ENCODE measurements at regions not wholly inside any gene's neighbourhood (a gene's known extent, or its start where the extent isn't known, plus 50 kb on each side); places are given as distances from the start of the nearest gene placed in this dataset.
A peak's percentile ranks its signal among the peaks of the same experiment; 100 is the strongest.

DNA sequence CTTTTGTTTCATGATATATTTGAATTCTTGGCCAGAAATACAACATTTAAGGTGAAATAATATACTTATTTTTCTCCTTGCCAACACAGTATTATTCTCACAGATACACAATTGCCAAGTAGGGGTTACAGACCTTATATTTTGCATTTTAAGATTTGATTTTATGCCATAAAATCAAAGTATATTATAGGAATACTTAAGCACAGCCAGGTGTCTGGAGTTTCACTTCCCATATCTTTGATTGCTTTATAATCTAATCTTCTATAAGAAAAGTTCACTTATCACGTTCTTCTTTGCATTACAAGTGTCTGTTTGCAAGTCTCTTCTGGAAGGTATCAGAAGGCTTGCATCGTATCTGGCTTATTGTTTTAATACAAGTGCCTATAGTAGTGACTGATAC lies 327.7 kb upstream of the MANEA start:
- TF ChIP-seq, protein P1, sequence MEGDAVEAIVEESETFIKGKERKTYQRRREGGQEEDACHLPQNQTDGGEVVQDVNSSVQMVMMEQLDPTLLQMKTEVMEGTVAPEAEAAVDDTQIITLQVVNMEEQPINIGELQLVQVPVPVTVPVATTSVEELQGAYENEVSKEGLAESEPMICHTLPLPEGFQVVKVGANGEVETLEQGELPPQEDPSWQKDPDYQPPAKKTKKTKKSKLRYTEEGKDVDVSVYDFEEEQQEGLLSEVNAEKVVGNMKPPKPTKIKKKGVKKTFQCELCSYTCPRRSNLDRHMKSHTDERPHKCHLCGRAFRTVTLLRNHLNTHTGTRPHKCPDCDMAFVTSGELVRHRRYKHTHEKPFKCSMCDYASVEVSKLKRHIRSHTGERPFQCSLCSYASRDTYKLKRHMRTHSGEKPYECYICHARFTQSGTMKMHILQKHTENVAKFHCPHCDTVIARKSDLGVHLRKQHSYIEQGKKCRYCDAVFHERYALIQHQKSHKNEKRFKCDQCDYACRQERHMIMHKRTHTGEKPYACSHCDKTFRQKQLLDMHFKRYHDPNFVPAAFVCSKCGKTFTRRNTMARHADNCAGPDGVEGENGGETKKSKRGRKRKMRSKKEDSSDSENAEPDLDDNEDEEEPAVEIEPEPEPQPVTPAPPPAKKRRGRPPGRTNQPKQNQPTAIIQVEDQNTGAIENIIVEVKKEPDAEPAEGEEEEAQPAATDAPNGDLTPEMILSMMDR (IDR thresholded peaks at IDR 0.05; ENCODE audit: insufficient read depth, missing control alignments): no peak
- no peak for FAIRE-seq
- DNase-seq (ENCODE audit: insufficient read length, low spot score): no peak

DNA sequence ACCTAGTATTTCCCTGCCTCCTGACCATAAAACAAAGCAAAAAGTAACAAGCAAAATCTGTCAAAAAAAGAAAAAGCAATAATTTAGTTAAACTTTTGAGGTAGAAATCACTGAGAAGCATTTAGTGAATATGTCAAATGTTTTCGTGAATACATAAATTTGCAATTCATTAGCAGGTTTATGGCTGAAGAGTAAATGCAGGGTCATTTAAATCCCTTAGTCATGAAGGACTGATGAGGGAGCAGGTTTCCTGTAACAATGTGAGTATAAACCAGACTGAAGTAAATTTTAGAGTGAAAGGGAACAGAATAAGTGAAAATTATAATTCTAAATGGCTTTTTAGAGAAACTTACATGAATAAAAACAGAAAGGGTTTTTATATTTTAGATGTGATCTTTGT lies 313.5 kb upstream of the MANEA start:
- TF ChIP-seq, protein P1 (IDR thresholded peaks at IDR 0.05; ENCODE audit: insufficient read depth, missing control alignments): no peak
- DNase-seq (ENCODE audit: insufficient read length, low spot score): no peak
- FAIRE-seq: no peak

DNA sequence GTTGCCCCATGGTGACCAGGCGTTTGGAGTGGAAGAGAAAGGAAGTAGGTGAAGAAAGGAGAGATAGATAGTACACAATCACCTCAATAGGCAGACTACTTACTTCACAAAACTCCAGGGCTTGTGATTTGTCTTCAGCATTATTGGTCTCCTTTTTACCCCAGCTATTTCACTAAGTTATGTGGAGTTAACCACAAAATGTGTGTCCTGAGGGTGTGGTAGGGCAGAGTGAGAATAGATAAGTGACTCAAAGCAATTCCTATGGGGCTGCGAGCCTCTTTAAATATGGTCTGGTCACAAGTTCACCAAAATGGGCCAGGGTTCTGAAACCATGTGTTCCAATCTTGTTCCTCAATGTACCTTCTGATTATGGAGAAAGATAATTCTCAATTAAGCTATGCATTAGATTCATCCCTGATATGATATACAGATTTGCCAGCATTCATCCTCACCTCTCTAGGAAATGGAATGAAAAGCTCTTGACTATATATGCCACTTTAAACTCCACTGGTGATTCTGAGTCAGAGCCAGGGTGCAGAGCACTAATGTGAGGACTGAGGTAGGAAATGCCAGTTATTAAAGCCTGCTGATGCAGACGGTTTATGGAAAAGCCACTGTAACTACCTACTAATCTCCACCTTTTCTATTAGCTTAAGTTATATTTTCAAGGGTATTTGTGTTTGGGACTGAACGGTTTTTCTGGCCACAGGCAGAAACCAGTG lies 310.6 kb upstream of the MANEA start:
- TF ChIP-seq, protein P1 (IDR thresholded peaks at IDR 0.05; ENCODE audit: insufficient read depth, missing control alignments): no peak
- no peak for DNase-seq (ENCODE audit: insufficient read length, low spot score)
- no peak for FAIRE-seq

DNA sequence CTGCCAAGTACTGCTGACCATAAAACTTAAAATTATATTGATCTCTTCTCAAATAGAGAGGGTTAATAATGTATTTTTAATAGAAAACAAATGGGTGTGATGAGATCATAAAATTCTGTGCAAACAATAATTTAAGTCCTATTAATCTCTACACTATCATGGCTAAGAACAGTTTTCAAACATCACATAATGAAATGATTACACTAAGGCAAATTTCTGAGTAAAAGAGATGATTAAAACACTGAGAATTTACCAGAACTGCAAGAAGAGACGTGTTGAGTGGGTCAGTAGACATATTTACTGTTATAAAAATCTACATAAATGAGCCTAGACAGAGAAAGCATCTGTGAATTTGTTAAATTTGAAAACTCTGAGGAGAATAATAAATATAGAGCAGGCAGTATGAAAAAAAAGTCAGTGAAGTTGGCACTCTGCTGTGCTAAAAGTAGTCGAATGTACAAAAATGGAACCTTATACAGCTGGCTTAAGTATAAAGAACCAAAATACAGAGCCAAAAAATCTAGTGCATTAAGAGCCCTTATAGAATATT lies 302.6 kb upstream of the MANEA start:
- TF ChIP-seq, protein P1 (IDR thresholded peaks at IDR 0.05; ENCODE audit: insufficient read depth, missing control alignments): no peak
- no peak for FAIRE-seq

DNA sequence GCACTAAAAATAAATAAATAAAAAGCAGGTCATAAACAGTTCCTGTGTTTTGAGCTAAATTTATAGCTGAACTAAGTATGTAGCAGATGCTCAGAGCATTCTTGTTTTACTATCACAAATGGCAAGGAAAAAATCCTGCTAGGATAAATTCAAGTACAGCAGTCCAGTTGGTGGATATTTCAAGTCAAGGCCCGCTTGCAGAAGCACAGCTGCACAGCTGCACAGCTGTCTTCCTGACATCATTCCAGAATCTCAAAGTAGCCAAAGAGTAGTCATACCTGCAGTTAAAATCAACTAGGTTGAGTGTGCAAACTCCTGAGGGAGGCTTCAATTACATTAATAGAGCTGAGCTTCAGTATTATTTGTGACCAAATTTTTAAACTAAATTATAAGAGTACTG lies 297.7 kb upstream of the MANEA start:
- DNase-seq (ENCODE audit: insufficient read length, low spot score) (no peak), FAIRE-seq (no peak)
- TF ChIP-seq, protein P1 (IDR thresholded peaks at IDR 0.05; ENCODE audit: insufficient read depth, missing control alignments): no peak

More for the DNA sequence above, 302.6 kb upstream of the MANEA start:
- DNase-seq (ENCODE audit: insufficient read length, low spot score): no peak

DNA sequence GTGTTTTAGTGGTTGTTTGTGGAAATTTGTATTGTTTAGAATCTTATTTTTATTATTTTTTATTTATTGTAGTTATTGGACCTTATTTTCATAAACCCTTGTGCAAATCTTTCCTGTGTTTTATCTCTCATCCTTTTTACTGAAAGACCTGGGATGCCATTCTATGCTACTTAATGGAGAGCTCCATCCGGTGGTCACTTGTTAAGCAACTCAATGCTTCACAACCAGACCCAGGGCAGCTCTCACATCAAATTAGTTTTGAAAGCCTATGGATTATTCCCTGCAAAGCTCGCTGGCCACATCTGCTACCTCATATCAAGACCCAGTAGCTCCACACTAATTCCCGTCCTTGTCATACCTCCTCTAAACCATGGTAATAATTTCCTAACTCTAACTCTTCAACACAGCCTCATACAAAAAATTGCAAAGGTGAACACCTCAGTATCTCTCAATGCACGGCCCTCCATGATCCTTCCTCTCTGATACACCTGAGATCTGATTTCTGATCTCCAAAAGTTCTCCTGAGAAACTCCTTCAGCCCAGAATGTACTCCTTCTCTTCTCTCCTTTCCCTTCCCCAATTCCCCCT lies 296.6 kb upstream of the MANEA start:
- FAIRE-seq: no peak
- TF ChIP-seq, protein P1 (IDR thresholded peaks at IDR 0.05; ENCODE audit: insufficient read depth, missing control alignments): peak; percentile 72
- DNase-seq (ENCODE audit: insufficient read length, low spot score): no peak

DNA sequence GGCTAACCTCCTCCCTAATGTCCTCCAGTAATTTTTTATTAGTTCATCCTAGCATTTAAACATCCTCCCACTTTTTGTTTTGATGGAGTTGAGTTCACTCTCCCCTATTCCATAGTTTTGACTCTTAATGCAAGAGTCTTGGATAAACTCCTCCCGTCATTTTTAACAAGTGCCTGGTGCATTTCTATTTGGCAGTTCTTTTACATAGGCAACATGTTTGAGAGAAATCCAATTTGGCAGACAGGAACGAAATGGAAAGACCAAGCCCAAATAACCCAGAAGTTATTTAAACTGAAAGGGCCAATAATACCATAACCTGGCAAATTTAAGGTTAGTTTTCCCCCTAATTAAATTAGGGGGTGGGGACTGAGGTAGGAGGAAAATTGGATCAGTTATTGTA lies 291.5 kb upstream of the MANEA start:
- no peak for FAIRE-seq
- TF ChIP-seq, protein P1 (IDR thresholded peaks at IDR 0.05; ENCODE audit: insufficient read depth, missing control alignments): no peak
- DNase-seq (ENCODE audit: insufficient read length, low spot score): no peak
